Activated CD8-positive, alpha-beta memory T cell treated with anti-CD3 and anti-CD28 coated beads, Interleukin-2, amount 50 U/mL, for 1 hour (primary cell): ENCODE measurements at regions not wholly inside any gene's neighbourhood (a gene's known extent, or its start where the extent isn't known, plus 50 kb on each side); places are given as distances from the start of the nearest gene placed in this dataset.

Source experiments
- DNase-seq: peaks from one replicate; pipeline ENCODE4 v3.0.0-alpha.2; 2020; ENCODE audit errors: extremely low read depth

GRCh38 chr7:46812101-46812675 is 769.7 kb downstream of the TNS3 start:
- no peak for DNase-seq

GRCh38 chr7:46811529-46811928 is 770.4 kb downstream of the TNS3 start:
- no peak for DNase-seq

- DNase-seq = no peak
These were observed 770.9 kb downstream of the TNS3 start for GRCh38 chr7:46810986-46811385.

- no peak for DNase-seq
These were observed 772.0 kb downstream of the TNS3 start for GRCh38 chr7:46809886-46810285.

GRCh38 chr7:46806856-46807255 is 775.1 kb downstream of the TNS3 start:
- no peak for DNase-seq

- no peak for DNase-seq
These were observed 779.4 kb downstream of the TNS3 start for GRCh38 chr7:46802479-46802878.

GRCh38 chr7:46791188-46791587 is 790.7 kb downstream of the TNS3 start:
- no peak for DNase-seq

GRCh38 chr7:46786995-46787394 is 794.9 kb downstream of the TNS3 start:
- DNase-seq = no peak

GRCh38 chr7:46786221-46786954 is 795.5 kb downstream of the TNS3 start:
- no peak for DNase-seq

- no peak for DNase-seq
These were observed 797.2 kb downstream of the TNS3 start for GRCh38 chr7:46784732-46785131.

- DNase-seq = no peak
These were observed 799.9 kb downstream of the TNS3 start for GRCh38 chr7:46781901-46782439.

- DNase-seq = no peak
These were observed 805.1 kb downstream of the TNS3 start for GRCh38 chr7:46776790-46777189.

- DNase-seq = no peak
These were observed 806.1 kb downstream of the TNS3 start for GRCh38 chr7:46775776-46776175.

GRCh38 chr7:46775020-46775419 is 806.9 kb downstream of the TNS3 start:
- DNase-seq = no peak

GRCh38 chr7:46774515-46774914 is 807.4 kb downstream of the TNS3 start:
- DNase-seq = no peak

- DNase-seq = no peak
These were observed 809.1 kb downstream of the TNS3 start for GRCh38 chr7:46772776-46773175.

- no peak for DNase-seq
These were observed 814.8 kb downstream of the TNS3 start for GRCh38 chr7:46767071-46767470.

- no peak for DNase-seq
These were observed 817.6 kb downstream of the TNS3 start for GRCh38 chr7:46764100-46764936.

- no peak for DNase-seq
These were observed 818.6 kb downstream of the TNS3 start for GRCh38 chr7:46763344-46763743.

- no peak for DNase-seq
These were observed 822.0 kb downstream of the TNS3 start for GRCh38 chr7:46759711-46760480.

GRCh38 chr7:46756996-46757395 is 824.9 kb downstream of the TNS3 start:
- DNase-seq = no peak

GRCh38 chr7:46756256-46756655 is 825.7 kb downstream of the TNS3 start:
- DNase-seq = no peak
